ENCODE measurements at regions not wholly inside any gene's neighbourhood (a gene's known extent, or its start where the extent isn't known, plus 50 kb on each side); places are given as distances from the start of the nearest gene placed in this dataset.

DNA sequence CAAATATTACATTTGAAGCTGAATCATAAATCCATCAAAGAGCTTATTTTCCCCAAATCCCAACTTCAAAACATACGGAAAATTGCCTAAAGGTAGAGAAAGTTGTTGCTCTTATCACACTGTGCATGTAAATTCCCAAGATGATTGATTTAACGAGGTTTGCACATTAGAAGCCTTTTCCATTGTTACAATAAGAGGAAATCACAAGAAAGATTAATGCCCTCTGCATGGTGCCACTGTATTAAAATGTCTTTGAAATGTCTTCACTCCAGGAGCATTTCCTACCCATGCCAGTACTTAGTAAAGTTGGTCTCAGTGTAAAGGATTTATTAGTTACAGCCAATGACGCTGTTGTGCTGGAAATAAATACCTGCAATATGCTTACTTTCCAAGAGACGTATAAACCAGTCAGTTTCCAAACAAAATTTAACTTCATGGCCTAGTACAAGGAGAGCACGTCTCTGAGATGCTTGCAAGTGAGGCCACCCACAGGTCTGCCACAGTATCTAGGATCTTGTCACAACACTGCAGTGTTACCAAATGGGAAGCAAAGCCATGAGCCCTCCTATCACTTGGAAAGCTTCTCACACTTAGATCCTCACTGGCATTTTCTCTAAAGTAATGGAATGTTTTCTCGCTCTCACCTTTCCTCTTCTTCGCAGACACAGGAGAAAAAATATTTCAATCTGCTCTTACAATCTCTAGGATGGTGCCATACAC lies 112.4 kb downstream of the CETN3 start:
- H3K4me1 ChIP-seq, result no peaks in the 10 kb centered on the region
- intact Hi-C loops (cut with DNase I), result no loop called here
- no peaks in the 10 kb centered on the region for H3K27me3 ChIP-seq
- no peaks in the 10 kb centered on the region for H3K36me3 ChIP-seq
- ATAC-seq (no peak), DNase-seq (no peak)
- no peaks in the 10 kb centered on the region for H3K9me3 ChIP-seq
- H3K4me3 ChIP-seq, result no peak overlapping the region
- no peak overlapping the region for H3K27ac ChIP-seq
- TF ChIP-seq, protein P1, sequence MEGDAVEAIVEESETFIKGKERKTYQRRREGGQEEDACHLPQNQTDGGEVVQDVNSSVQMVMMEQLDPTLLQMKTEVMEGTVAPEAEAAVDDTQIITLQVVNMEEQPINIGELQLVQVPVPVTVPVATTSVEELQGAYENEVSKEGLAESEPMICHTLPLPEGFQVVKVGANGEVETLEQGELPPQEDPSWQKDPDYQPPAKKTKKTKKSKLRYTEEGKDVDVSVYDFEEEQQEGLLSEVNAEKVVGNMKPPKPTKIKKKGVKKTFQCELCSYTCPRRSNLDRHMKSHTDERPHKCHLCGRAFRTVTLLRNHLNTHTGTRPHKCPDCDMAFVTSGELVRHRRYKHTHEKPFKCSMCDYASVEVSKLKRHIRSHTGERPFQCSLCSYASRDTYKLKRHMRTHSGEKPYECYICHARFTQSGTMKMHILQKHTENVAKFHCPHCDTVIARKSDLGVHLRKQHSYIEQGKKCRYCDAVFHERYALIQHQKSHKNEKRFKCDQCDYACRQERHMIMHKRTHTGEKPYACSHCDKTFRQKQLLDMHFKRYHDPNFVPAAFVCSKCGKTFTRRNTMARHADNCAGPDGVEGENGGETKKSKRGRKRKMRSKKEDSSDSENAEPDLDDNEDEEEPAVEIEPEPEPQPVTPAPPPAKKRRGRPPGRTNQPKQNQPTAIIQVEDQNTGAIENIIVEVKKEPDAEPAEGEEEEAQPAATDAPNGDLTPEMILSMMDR (IDR thresholded peaks at IDR 0.05), result no peak

DNA sequence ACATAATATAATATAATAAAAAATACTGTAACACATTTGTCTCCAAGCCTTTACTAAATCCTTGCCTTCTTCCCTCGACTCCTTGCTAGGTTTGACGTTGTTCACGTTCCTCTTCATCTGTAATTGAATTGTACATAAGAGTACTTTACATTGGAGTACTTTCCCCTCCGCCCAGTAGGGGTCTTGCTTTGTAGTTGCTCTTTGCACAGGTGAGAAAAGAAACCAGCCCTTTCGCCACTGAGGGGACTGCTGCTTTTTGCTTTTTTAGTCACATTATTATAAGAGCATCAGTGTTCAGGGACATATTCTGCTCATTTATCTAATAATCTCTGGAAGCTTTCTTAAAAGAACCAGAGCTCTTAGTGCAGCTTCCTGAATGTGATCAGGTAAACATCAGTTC lies 115.0 kb downstream of the CETN3 start:
- intact Hi-C loops (cut with DNase I), result no loop called here
- Histone ChIP-seq H3K4me1 (no peaks in the 10 kb centered on the region), H3K4me3 (no peak overlapping the region), H3K27ac (no peak overlapping the region), H3K27me3 (no peaks in the 10 kb centered on the region), H3K9me3 (no peaks in the 10 kb centered on the region), H3K36me3 (no peaks in the 10 kb centered on the region)
- ATAC-seq (no peak), DNase-seq (no peak)
- TF ChIP-seq, protein P1 (IDR thresholded peaks at IDR 0.05), result no peak

- no peaks in the 10 kb centered on the region for H3K27me3 ChIP-seq
- no peak for ATAC-seq
Observed at GRCh38 chr5:90293931-90294330, 115.6 kb downstream of the CETN3 start.

GRCh38 chr5:90290648-90291047 lies 118.9 kb downstream of the CETN3 start:
- no peaks in the 10 kb centered on the region for H3K9me3 ChIP-seq
- H3K27ac ChIP-seq, result no peak overlapping the region
- intact Hi-C loops (cut with DNase I), result no loop called here
- no peak for DNase-seq
- H3K27me3 ChIP-seq, result no peaks in the 10 kb centered on the region
- H3K4me3 ChIP-seq, result no peak overlapping the region
- no peaks in the 10 kb centered on the region for H3K36me3 ChIP-seq
- ATAC-seq, result no peak
- TF ChIP-seq, protein P1 (IDR thresholded peaks at IDR 0.05), result no peak
- H3K4me1 ChIP-seq, result no peaks in the 10 kb centered on the region

More at GRCh38 chr5:90293931-90294330, 115.6 kb downstream of the CETN3 start:
- Histone ChIP-seq H3K4me1 (no peaks in the 10 kb centered on the region), H3K36me3 (no peaks in the 10 kb centered on the region), H3K4me3 (no peak overlapping the region), H3K9me3 (no peaks in the 10 kb centered on the region), H3K27ac (no peak overlapping the region)
- intact Hi-C loops (cut with DNase I), result no loop called here
- no peak for DNase-seq
- TF ChIP-seq, protein P1 (IDR thresholded peaks at IDR 0.05), result no peak

DNA sequence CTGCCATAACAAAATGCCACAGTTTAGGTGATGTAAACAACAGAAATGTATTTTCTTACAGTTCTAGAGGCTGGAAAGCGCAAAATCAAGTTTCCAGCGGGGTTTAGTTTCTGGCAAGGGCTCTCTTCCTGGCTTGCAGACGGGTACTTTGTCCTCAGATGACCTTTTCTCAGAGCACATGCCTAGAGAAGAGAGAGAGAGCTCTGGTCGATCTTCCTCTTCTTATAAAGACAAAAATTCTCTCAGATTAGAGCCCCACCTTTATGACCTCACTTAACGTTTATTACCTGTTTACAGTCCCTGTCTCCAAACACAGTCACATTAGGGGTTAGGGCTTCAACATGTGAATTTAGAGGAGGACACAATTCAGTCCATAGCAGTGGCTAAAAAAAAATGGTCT lies 119.7 kb downstream of the CETN3 start:
- H3K9me3 ChIP-seq, result no peaks in the 10 kb centered on the region
- intact Hi-C loops (cut with DNase I), result no loop called here
- no peaks in the 10 kb centered on the region for H3K36me3 ChIP-seq
- no peaks in the 10 kb centered on the region for H3K4me1 ChIP-seq
- TF ChIP-seq, protein P1 (IDR thresholded peaks at IDR 0.05), result no peak
- no peak overlapping the region for H3K4me3 ChIP-seq
- no peak overlapping the region for H3K27ac ChIP-seq
- DNase-seq (no peak), ATAC-seq (no peak)
- H3K27me3 ChIP-seq, result no peaks in the 10 kb centered on the region

DNA sequence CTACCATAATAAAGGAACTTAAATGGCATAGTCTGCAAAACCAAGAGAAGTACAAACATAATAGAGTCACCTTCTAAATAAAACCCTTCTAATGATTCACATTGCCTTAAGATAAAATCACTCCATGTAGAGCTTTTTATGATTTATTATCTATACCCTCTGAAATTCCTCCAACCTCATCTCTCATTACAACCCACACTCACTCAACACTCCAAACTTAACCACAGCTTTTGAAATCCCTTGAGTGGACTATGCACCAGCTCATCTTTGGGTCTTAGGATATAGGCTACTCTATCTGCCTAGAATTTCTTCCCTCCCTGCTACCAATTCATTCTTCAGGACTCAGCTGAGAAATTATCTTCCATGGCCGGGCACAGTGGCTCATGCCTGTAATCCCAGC lies 122.5 kb downstream of the CETN3 start:
- TF ChIP-seq, protein P1 (IDR thresholded peaks at IDR 0.05), result no peak

More for the DNA sequence above, 122.5 kb downstream of the CETN3 start:
- ATAC-seq, result no peak
- intact Hi-C loops (cut with DNase I), result no loop called here
- Histone ChIP-seq H3K4me3 (no peak overlapping the region), H3K27ac (no peak overlapping the region), H3K36me3 (no peaks in the 10 kb centered on the region), H3K4me1 (no peaks in the 10 kb centered on the region), H3K9me3 (no peaks in the 10 kb centered on the region), H3K27me3 (no peaks in the 10 kb centered on the region)
- DNase-seq, result no peak
